M059J (cell line): ENCODE measurements at regions not wholly inside any gene's neighbourhood (a gene's known extent, or its start where the extent isn't known, plus 50 kb on each side); places are given as distances from the start of the nearest gene placed in this dataset.
"Not testable (repeated sequence)": the region's sequence is repeated elsewhere in the genome, so short reads cannot be mapped to it uniquely, and the experiment has no call there.

ENCODE experiments used
- DNase-seq: peaks from one replicate; pipeline ENCODE4 v3.0.0-alpha.2; 2012; ENCODE audit warnings: low read depth

GRCh38 chr5:96483878-96484277, 50.8 kb upstream of the PCSK1 start:
- DNase-seq = peak; percentile 52

DNA sequence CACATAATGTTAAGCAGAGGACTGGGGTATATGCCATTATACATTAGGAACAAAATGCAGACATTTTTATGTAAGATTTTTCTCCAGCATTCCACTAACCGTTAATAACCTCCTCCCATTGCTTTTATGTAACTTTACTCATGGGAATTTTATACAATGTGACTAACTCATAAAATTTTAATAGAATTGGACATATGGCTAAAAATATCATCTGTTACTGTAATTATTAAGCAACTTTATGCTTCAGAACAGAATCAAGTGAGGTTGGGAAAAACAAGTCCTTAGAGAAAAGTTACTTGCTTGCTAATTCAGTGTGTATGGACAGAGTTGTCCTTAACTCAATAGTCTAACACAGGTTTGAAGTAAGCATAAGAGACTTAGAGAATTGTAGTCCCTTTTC, 54.8 kb upstream of the PCSK1 start:
- DNase-seq = no peak

- DNase-seq = no peak
These were observed 56.5 kb upstream of the PCSK1 start for GRCh38 chr5:96489532-96489931.

- DNase-seq = peak; percentile 43
These were observed 59.5 kb upstream of the PCSK1 start for GRCh38 chr5:96492459-96493047.

DNA sequence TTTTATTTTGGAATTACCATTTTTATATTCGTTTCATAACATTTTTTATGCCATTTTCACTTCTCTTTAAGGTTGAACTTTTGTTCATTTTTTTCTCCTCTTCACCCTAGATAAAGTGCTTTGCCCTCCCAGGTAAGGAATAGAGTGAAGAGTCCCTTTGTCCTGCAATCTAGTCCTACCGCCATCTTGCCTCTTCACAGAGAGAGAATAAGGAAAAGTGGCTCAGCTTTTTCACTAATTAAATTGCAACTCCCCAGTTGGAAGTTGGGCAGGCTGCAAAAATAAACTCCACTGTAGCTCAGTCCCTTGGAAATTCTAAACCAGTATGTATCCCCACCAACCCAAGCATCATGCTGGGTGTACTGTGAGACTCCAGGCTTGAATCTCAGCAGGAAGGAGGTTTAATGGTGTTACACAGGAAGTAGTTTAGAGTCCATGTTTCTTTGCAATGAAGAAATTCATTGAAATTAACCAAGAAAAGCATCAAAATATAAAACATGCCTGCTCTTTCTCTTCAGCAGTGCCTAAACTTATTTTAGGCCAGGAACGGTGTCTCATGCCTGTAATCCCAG, 60.3 kb upstream of the PCSK1 start:
- DNase-seq = no peak

GRCh38 chr5:96495412-96495811, 62.4 kb upstream of the PCSK1 start:
- DNase-seq = not testable (repeated sequence)

DNA sequence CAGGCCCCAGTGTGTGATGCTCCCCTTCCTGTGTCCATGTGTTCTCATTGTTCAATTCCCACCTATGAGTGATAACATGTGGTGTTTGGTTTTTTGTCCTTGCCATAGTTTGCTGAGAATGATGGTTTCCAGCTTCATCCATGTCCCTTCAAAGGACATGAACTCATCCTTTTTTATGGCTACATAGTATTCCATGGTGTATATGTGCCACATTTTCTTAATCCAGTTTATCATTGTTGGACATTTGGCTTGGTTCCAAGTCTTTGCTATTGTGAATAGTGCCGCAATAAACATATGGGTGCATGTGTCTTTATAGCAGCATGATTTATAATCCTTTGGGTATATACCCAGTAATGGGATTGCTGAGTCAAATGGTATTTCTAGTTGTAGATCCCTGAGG, 64.0 kb upstream of the PCSK1 start:
- DNase-seq = not testable (repeated sequence)

- no peak for DNase-seq
These were observed 66.8 kb upstream of the PCSK1 start for GRCh38 chr5:96499753-96500345.

DNA sequence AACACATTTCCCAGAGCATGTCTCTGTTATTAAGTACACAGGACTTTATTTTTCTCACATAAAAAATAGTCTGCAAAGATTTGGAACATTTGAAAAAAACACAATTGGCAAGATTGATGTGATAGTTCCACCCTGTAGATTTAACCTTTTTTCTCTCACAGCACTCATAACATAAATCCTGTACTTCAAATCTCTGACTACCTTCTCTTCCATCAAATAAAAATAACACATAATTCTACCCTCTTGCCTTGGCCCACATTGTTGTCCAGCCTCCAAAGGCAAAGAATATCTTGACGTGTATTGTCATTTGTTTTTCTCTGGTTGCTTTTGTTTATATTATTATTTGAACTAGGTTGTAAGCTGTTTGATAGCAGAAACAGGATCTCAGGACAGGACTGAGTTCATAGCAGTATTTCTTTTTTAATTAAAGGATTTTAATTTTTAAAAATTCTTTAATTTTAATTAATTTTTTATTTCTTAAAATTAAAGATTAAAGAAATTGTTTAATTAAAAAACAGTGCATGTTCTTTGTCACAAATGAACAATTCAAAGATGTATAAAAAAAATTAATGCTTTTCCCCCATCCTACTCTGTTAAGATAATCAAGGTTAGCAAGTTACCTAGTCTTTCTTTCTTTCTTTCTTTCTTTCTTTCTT, 69.1 kb upstream of the PCSK1 start:
- no peak for DNase-seq

DNA sequence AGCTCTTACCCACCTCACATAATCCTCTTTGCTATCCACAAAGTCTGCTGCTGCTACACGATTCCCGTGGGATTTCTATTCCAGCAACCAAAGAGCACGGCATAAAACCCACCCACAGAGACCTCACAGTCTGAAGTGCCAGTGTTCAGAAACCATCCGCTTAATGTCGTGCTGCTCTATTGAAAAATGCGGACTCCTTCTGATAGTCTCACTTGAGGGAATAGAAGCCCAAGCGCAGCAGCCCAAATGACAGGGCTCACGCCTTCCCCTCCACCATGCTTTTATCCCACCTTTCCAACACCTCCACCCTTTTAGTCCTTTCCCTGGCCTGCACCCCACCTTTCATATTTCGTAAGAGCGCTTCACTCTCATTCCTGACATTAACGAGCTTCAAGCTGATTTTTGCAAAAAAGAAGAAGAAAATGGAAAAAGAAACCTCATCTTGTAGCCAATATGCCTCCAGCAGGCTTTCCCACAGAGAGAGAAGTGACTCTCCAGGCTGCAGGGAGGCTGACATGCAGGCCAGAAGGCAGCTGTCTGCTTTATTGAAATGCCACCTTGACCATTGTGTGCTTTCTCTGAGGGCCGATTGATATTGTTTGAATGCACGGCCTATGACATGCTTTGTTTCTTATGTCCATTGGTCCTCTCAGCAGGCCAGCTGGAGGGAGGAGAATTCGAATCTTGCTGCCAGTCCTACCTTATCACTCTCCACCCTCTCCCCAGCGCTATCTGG, 70.6 kb upstream of the PCSK1 start:
- DNase-seq = no peak

- DNase-seq = no peak
These were observed 73.3 kb upstream of the PCSK1 start for GRCh38 chr5:96506376-96506775.

- DNase-seq = no peak
These were observed 73.9 kb upstream of the PCSK1 start for GRCh38 chr5:96506866-96507527.

- DNase-seq = peak; percentile 85
These were observed 76.3 kb upstream of the PCSK1 start for GRCh38 chr5:96509316-96509715.

DNA sequence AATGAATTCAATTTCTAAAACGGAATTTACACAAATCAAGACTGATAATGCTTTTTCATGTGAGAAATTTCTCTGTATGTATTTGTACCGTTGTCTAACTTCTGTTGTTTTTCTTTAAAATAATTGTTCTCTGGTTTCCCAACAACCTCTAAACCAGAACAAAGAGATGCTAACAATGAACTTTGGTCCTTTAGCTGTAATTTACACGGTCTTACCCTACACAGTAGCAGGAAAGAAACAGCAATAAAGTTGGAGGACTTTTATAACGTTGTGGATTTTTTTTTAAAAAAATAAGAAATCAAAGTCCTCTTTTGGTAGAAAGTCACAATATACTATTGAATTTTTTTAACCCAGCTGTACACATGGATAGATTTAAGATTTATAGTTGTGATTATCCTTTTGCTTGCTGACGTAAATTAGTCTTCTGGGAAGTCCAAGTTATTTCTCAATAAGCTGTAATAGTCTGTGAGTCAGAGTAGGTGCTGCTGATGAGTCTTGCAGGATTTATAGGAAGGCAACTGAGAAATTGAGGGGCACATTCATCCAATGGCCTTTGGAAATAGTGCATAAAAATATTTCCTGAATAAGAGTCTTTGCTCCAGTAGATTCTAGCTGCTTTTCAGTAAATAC, 76.8 kb upstream of the PCSK1 start:
- peak; percentile 87 for DNase-seq

DNA sequence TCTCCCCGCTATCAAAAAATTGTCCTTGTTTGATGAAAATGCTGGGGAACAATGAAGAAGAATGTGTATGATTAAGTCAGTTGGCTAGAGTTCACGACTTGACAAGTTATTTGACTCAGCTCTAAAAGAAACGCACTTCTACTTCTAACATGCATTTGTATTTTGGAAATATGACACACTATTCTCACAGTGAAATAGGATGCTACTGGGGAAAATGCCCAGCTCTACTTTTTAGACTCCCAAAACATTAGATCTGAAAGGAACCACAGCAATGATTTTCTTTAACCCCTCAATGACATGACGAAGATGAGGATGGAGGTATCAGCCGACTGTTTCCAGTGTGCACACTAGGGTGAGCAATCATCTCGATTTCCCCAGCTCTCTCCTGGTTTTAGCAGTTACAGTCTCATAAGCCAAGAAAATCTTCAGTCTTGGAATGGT, 83.6 kb upstream of the PCSK1 start:
- peak; percentile 57 for DNase-seq

- peak; percentile 75 for DNase-seq
These were observed 84.2 kb upstream of the PCSK1 start for GRCh38 chr5:96517295-96517694.

- DNase-seq = no peak
These were observed 87.3 kb upstream of the PCSK1 start for GRCh38 chr5:96520345-96520744.

- DNase-seq = no peak
These were observed 89.7 kb upstream of the PCSK1 start for GRCh38 chr5:96522635-96523355.

DNA sequence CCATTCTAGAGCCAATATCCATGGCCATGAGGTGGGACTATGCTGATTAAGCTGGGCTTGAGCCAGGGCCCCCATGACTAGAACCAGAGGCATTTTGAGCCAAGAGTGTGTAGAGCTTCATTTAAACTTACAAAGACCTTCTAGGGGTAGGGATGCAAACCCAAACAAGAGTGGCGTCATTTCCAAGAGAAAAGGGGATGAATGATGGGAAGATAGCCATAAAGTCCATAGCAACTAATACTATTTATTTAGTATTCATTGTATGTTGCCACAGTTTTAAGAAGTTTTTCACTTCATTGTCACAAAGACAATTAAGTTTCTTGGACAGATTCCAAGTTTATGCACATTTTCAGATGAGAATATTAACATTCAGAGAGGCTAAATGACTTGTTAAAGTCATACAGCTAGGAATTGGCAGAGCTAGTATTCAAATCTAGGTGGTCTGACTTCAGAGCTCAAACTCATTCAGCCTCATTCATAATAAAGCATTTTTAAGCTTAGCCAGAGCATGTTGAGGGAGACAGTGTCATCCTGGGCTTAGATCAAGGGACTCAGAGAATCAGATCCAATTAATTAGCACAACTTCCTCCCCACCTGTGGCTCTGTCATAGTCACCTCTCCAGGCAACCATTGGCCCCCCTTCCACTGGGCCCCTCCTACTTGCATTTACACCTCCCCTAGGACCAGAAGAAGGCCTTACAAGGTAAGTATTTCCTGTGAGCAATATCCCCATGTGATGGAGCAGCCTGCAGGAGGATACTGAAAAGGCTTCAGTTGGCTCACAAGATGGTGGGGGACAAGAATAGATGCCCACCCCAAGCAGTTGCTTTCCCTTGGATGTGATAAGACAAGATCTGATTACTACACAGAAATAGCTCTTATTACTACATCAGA, 95.0 kb upstream of the PCSK1 start:
- no peak for DNase-seq
